ENCODE measurements at regions not wholly inside any gene's neighbourhood (a gene's known extent, or its start where the extent isn't known, plus 50 kb on each side); places are given as distances from the start of the nearest gene placed in this dataset.
A peak's percentile ranks its signal among the peaks of the same experiment; 100 is the strongest.

DNA sequence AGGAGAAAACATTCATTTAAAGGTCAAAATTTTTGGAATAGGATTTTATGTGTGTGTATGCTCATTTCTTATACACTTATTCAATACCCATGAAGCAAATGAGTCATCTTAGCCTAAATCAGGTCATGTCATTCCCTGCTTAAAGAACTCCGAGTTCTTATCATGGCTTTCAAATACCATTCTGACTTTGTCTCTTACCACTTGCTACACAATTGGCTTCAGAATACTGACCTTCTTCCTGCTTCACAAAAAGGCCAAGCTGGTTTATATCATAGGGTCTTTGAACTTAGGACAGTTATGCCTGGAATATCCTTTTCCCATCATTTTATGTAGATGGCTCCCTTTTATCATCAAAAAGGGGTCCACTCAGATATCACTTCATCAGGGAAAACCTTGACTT lies 652.2 kb upstream of the WWC1 start:
- Histone ChIP-seq H3K36me3 (ENCODE audit: insufficient read depth, low read length) (no peaks in the 10 kb centered on the region), H3K4me2 (ENCODE audit: low read length) (peak overlapping the region; percentile 43), H3K27me3 (ENCODE audit: control insufficient read depth, insufficient read depth, low read length) (no peaks in the 10 kb centered on the region), H3K4me3 (ENCODE audit: low read length) (peak overlapping the region; percentile 29), H3K9ac (ENCODE audit: low read depth, low read length) (peak overlapping the region; percentile 73), H3K9me3 (replicated peaks; ENCODE audit: low read length) (no peaks in the 10 kb centered on the region), H3K4me1 (ENCODE audit: control insufficient read depth, insufficient read depth, low read length) (peaks cover 64% of the 10 kb centered on the region)

DNA sequence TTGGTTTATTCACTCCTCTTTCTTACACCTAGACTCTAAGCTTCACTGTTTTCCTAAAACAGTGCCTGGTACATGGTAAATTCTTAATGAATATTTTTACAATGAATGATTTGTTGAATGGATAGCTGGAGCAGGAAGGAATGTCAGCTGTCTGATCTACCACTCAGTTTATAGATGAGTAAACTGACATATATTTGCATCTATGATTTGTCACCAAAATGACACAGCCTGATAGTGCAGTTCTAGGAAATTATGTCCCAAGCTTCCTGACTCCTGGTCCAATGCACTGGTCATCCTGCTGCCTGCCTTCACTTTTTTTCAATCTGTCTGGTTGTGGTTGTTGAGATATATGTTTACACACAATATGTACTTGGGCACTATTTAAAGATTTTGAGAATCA lies 651.7 kb upstream of the WWC1 start:
- no peaks in the 10 kb centered on the region for H3K9me3 ChIP-seq (replicated peaks; ENCODE audit: low read length)
- H3K4me3 ChIP-seq (ENCODE audit: low read length): peak overlapping the region; percentile 29
- no peaks in the 10 kb centered on the region for H3K27me3 ChIP-seq (ENCODE audit: control insufficient read depth, insufficient read depth, low read length)
- H3K36me3 ChIP-seq (ENCODE audit: insufficient read depth, low read length): no peaks in the 10 kb centered on the region
- H3K4me2 ChIP-seq (ENCODE audit: low read length): peak overlapping the region; percentile 43
- H3K9ac ChIP-seq (ENCODE audit: low read depth, low read length): peak overlapping the region; percentile 73
- peaks cover 64% of the 10 kb centered on the region for H3K4me1 ChIP-seq (ENCODE audit: control insufficient read depth, insufficient read depth, low read length)

DNA sequence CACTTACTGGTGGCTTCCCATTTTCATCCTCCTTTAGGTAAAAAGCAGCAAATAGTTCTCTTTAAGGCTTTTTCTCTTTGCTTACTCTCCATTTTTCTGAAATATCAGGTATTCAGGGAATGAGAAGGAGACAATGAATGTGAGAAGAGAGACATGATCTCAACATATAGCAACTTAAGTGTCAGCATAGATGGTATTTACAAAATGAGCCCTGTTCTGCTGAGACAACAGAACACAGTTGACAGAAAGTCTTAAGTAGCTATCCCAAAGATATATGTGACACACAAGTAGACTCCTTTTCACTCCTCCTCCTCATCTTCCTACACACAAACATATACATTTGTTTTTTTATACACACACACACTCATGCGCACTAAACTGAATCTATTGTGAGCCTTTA lies 649.3 kb upstream of the WWC1 start:
- Histone ChIP-seq H3K9ac (ENCODE audit: low read depth, low read length) (peak overlapping the region; percentile 75), H3K4me3 (ENCODE audit: low read length) (no peak overlapping the region), H3K36me3 (ENCODE audit: insufficient read depth, low read length) (no peaks in the 10 kb centered on the region), H3K4me1 (ENCODE audit: control insufficient read depth, insufficient read depth, low read length) (peaks cover 61% of the 10 kb centered on the region), H3K27me3 (ENCODE audit: control insufficient read depth, insufficient read depth, low read length) (no peaks in the 10 kb centered on the region), H3K9me3 (replicated peaks; ENCODE audit: low read length) (no peaks in the 10 kb centered on the region), H3K4me2 (ENCODE audit: low read length) (no peak overlapping the region)

DNA sequence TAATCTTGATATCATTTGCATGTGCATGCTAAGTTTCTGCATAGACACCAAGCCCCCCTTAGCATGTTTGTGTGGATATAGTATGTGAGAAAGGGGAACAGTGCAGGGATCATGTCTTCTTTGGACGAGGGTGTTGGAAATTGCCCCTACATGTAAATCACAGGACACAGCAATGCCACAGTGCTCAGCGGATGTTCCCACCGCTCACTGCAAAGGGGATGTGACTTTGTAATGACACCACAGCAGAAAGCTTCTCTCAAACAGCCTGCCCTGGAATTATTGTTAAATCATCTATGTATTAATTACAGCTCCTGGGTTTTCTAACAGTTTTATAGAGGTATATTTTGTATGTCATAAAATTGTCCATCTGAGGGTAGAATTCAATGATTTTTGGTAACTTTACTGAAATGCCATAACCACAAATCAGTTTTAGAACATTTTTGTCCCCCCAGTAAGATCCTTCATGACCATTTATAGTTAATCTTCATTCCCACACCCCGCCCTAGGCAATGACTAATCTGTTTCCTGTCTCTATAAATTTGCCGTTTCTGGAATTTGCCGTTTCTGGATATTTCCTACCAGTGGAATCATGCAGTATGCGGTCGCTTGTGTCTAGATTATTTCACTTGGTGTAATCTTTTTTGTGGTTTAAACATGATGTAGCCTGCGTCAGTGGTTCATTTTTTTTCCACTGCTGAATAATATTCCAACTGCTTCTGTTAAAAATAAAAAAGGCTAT lies 648.5 kb upstream of the WWC1 start:
- peak overlapping the region; percentile 17 for H3K4me2 ChIP-seq (ENCODE audit: low read length)
- H3K4me1 ChIP-seq (ENCODE audit: control insufficient read depth, insufficient read depth, low read length): peaks cover 61% of the 10 kb centered on the region
- H3K27me3 ChIP-seq (ENCODE audit: control insufficient read depth, insufficient read depth, low read length): no peaks in the 10 kb centered on the region
- no peaks in the 10 kb centered on the region for H3K36me3 ChIP-seq (ENCODE audit: insufficient read depth, low read length)
- no peak overlapping the region for H3K4me3 ChIP-seq (ENCODE audit: low read length)
- H3K9ac ChIP-seq (ENCODE audit: low read depth, low read length): peak overlapping the region; percentile 75
- no peaks in the 10 kb centered on the region for H3K9me3 ChIP-seq (replicated peaks; ENCODE audit: low read length)

DNA sequence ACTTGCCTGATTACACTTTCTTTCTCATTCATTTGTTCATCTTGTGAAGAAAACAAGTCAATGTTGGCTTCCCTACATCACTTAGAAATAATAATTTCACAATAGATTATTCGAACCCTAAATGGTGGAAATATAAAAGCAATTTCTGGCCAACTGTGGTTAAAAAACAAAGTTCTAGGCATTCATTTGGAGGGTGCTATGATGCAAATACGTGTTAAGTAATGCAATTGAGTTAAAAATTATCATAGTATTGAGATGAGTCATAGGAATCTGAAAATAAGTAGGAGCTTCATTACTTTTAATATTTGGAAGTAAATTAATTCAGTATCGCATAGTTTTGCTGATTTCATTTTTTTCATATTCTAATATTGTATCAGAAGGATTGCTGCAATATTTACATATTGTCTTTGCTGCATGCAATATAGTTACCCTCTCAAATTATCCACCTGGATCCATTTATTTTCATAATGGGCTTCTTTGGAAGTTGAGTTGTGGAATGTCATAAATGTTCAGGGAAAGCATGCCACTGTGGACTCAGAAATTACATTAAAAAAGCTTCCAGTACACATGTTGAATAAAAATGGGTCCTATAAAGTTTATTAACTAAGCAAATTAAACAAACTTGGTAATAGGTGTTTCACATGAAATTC lies 647.7 kb upstream of the WWC1 start:
- Histone ChIP-seq H3K27me3 (ENCODE audit: control insufficient read depth, insufficient read depth, low read length) (no peaks in the 10 kb centered on the region), H3K36me3 (ENCODE audit: insufficient read depth, low read length) (no peaks in the 10 kb centered on the region), H3K9me3 (replicated peaks; ENCODE audit: low read length) (no peaks in the 10 kb centered on the region), H3K4me3 (ENCODE audit: low read length) (no peak overlapping the region), H3K9ac (ENCODE audit: low read depth, low read length) (peak overlapping the region; percentile 75), H3K4me2 (ENCODE audit: low read length) (peak overlapping the region; percentile 14), H3K4me1 (ENCODE audit: control insufficient read depth, insufficient read depth, low read length) (peaks cover 57% of the 10 kb centered on the region)

DNA sequence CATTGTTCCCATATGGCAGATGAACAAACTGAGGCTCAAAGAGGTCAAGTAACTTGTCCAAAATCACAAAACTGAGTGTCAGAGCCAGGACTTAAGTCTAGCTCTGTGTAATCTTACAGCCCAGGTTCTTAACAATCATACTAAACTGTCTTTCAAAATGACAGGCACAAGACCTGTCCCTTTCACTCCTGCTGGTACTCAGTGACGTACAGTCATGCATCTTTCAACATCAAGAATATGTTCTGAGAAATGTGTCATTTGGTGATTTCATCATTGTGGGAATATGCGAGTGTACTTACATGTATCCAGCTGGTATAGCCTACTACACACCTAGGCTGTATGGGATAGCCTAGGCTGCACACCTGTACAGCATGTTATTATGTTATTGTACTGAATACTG lies 646.8 kb upstream of the WWC1 start:
- H3K27me3 ChIP-seq (ENCODE audit: control insufficient read depth, insufficient read depth, low read length): no peaks in the 10 kb centered on the region
- peaks cover 48% of the 10 kb centered on the region for H3K4me1 ChIP-seq (ENCODE audit: control insufficient read depth, insufficient read depth, low read length)

DNA sequence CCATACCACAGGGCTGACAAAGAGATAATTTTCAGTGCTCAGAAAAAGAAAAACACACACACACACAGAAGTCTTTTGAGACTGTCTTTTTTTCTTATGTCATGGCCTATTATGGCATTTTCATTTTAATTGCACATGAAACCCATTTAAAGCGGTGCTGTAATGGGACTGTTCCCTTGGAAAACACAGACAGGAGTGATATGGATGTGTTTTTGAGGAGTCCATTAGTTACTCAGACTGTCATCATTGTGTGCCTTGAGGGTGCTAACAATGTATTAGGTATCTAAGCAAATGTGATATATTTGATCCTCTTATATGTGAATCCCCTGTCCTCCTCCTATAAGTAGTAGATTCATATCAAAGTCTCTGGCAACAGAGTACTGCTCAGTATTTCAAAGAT lies 642.0 kb upstream of the WWC1 start:
- no peak overlapping the region for H3K4me3 ChIP-seq (ENCODE audit: low read length)
- no peaks in the 10 kb centered on the region for H3K36me3 ChIP-seq (ENCODE audit: insufficient read depth, low read length)
- no peak overlapping the region for H3K9ac ChIP-seq (ENCODE audit: low read depth, low read length)
- no peak overlapping the region for H3K4me2 ChIP-seq (ENCODE audit: low read length)
- peaks cover 35% of the 10 kb centered on the region for H3K4me1 ChIP-seq (ENCODE audit: control insufficient read depth, insufficient read depth, low read length)
- no peaks in the 10 kb centered on the region for H3K9me3 ChIP-seq (replicated peaks; ENCODE audit: low read length)
- H3K27me3 ChIP-seq (ENCODE audit: control insufficient read depth, insufficient read depth, low read length): no peaks in the 10 kb centered on the region

More for the DNA sequence above, 646.8 kb upstream of the WWC1 start:
- H3K9ac ChIP-seq (ENCODE audit: low read depth, low read length): peak overlapping the region; percentile 75
- H3K4me3 ChIP-seq (ENCODE audit: low read length): no peak overlapping the region
- no peak overlapping the region for H3K4me2 ChIP-seq (ENCODE audit: low read length)
- no peaks in the 10 kb centered on the region for H3K9me3 ChIP-seq (replicated peaks; ENCODE audit: low read length)
- no peaks in the 10 kb centered on the region for H3K36me3 ChIP-seq (ENCODE audit: insufficient read depth, low read length)

DNA sequence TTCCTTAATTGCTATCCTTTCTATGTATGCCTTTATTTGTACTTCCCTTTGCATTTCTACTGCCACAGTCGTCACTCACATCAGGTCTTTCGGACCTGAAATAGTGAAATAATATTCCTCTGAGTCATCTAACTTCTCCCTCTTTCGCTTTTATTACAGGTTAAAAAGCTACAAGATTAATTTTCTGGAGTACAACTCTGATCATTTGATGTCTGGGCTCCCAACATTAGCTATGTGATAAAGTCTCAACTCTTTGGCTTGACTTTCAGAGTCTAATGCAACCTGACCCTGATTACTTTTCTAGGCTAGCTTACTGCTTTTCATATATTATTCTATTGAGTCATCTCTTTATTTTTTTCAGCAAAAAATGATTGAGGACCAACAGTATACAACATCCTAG lies 638.8 kb upstream of the WWC1 start:
- H3K4me3 ChIP-seq (ENCODE audit: low read length): peak overlapping the region; percentile 5
- H3K4me2 ChIP-seq (ENCODE audit: low read length): peak overlapping the region; percentile 59
- H3K9me3 ChIP-seq (replicated peaks; ENCODE audit: low read length): no peaks in the 10 kb centered on the region
- H3K27me3 ChIP-seq (ENCODE audit: control insufficient read depth, insufficient read depth, low read length): no peaks in the 10 kb centered on the region
- no peaks in the 10 kb centered on the region for H3K36me3 ChIP-seq (ENCODE audit: insufficient read depth, low read length)
- peaks cover 33% of the 10 kb centered on the region for H3K4me1 ChIP-seq (ENCODE audit: control insufficient read depth, insufficient read depth, low read length)
- peak overlapping the region; percentile 38 for H3K9ac ChIP-seq (ENCODE audit: low read depth, low read length)

DNA sequence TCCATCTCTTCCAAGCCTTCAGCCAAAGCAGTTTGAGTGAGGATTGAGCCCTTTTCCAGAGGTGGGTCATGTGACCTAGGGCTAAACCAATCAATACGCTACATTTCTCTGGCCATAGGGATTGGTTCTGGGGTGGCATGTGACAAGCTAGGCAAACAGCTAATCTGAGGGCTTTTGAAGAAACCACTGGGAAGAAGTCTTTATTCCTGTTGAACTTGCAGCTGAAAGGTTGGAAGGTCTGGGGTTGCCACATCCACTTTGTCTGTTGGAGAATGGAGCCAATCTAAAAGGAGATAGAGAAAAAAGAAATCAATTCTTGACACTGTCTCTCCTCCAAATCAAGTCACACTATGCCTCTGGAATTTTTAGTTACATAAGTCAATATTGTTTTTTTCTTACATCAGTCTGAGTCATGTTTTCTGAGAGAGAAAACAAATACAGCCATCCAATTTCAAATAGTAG lies 637.8 kb upstream of the WWC1 start:
- Histone ChIP-seq H3K27me3 (ENCODE audit: control insufficient read depth, insufficient read depth, low read length) (no peaks in the 10 kb centered on the region), H3K9ac (ENCODE audit: low read depth, low read length) (peak overlapping the region; percentile 38), H3K36me3 (ENCODE audit: insufficient read depth, low read length) (no peaks in the 10 kb centered on the region), H3K4me2 (ENCODE audit: low read length) (peak overlapping the region; percentile 59), H3K9me3 (replicated peaks; ENCODE audit: low read length) (no peaks in the 10 kb centered on the region), H3K4me3 (ENCODE audit: low read length) (peak overlapping the region; percentile 32), H3K4me1 (ENCODE audit: control insufficient read depth, insufficient read depth, low read length) (peaks cover 37% of the 10 kb centered on the region)

DNA sequence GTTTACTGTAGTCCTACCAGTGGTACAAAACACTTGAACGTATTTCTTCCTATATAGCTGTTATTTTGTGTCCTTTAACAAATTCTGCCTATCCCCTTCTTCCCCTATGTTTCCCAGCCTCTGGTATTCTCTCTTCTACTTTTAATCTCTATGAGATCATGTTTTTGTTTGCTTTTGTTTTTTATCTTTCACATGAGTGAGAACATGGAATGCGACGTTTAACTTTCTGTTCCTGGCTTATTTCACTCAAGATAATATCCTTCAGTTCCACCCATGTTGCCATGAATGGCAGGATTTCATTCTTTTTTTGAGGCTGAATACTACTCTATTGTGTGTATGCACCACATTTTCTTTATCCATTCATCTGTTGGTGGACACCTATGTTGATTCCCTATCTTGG lies 634.4 kb upstream of the WWC1 start:
- Histone ChIP-seq H3K4me2 (ENCODE audit: low read length) (no peak overlapping the region), H3K9me3 (replicated peaks; ENCODE audit: low read length) (no peaks in the 10 kb centered on the region), H3K36me3 (ENCODE audit: insufficient read depth, low read length) (no peaks in the 10 kb centered on the region), H3K4me3 (ENCODE audit: low read length) (no peak overlapping the region), H3K9ac (ENCODE audit: low read depth, low read length) (no peak overlapping the region), H3K27me3 (ENCODE audit: control insufficient read depth, insufficient read depth, low read length) (no peaks in the 10 kb centered on the region), H3K4me1 (ENCODE audit: control insufficient read depth, insufficient read depth, low read length) (peaks cover 36% of the 10 kb centered on the region)

DNA sequence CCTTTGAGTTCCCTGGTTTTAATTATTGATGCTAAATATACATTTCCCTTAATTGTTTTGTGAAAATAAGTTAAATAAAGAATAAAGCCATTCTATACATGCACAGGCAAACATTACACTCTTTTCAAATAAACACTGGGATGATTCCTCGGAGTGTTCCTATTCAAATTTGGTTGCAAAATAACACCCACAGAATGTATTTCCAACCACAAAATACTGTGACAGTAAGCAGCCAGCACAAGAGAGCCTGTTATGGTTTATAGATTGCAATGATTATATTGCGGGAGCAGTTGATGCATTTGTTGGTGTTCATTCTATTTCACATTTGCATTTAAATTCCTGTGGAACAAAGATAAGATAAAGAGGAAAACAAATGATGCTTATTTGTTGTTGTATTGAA lies 632.6 kb upstream of the WWC1 start:
- H3K27me3 ChIP-seq (ENCODE audit: control insufficient read depth, insufficient read depth, low read length): no peaks in the 10 kb centered on the region

DNA sequence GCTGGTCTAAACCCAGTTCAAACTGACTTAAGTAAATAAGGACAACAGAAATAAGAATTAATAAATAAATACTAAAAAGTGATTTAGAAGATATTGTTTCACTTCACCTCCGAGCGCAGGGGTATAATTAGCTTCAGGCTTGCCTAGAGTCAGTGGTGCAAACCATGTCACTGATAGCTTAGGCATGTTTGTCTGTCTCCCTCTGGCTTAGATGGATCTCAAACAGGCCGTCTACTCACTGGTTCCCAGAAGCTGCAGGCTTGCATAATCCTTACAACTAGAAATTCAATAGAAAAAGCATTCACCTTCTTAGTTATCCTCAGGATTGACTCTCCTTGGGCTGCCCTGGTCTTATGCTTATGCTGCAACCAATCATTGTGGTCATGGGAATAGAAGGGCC lies 629.8 kb upstream of the WWC1 start:
- no peaks in the 10 kb centered on the region for H3K9me3 ChIP-seq (replicated peaks; ENCODE audit: low read length)
- H3K9ac ChIP-seq (ENCODE audit: low read depth, low read length): no peak overlapping the region
- H3K4me2 ChIP-seq (ENCODE audit: low read length): no peak overlapping the region
- H3K4me1 ChIP-seq (ENCODE audit: control insufficient read depth, insufficient read depth, low read length): peaks cover 20% of the 10 kb centered on the region
- no peaks in the 10 kb centered on the region for H3K36me3 ChIP-seq (ENCODE audit: insufficient read depth, low read length)
- H3K4me3 ChIP-seq (ENCODE audit: low read length): no peak overlapping the region
- H3K27me3 ChIP-seq (ENCODE audit: control insufficient read depth, insufficient read depth, low read length): no peaks in the 10 kb centered on the region

More for the DNA sequence above, 632.6 kb upstream of the WWC1 start:
- Histone ChIP-seq H3K4me1 (ENCODE audit: control insufficient read depth, insufficient read depth, low read length) (peaks cover 30% of the 10 kb centered on the region), H3K9me3 (replicated peaks; ENCODE audit: low read length) (no peaks in the 10 kb centered on the region), H3K9ac (ENCODE audit: low read depth, low read length) (no peak overlapping the region), H3K36me3 (ENCODE audit: insufficient read depth, low read length) (no peaks in the 10 kb centered on the region), H3K4me2 (ENCODE audit: low read length) (no peak overlapping the region), H3K4me3 (ENCODE audit: low read length) (no peak overlapping the region)
